IMR-90 (cell line): ENCODE measurements at regions not wholly inside any gene's neighbourhood (a gene's known extent, or its start where the extent isn't known, plus 50 kb on each side); places are given as distances from the start of the nearest gene placed in this dataset.

Experiments
- ATAC-seq: fragments of 200-7000 bp; cut with Tn5 transposase; 2 replicates; pipeline ENCODE4 v1.9.1; 2020; ENCODE audit warnings: low read depth, mild to moderate bottlenecking, moderate library complexity
- BruUV-seq: library from RNA; stranded (reverse); fragments of 400-500 nt; replicated peaks from 2 replicates; lab custom pipeline; 2021; lab: Mats Ljungman, UMichigan
- CTCF ChIA-PET: fragments of 300-600 bp; formaldehyde crosslinking; extraction: SDS; loops from one replicate; lab custom pipeline; 2021; ENCODE audit warnings: antibody characterized with exemption; lab: Yijun Ruan, JAX
- POLR2A ChIA-PET: fragments of 300-600 bp; sonication (Branson Sonifier 250); formaldehyde crosslinking; loops from one replicate; lab custom pipeline; 2022; ENCODE audit warnings: antibody characterized with exemption; ENCODE audit not compliant: unreplicated experiment; lab: Charles Lee
- DNase-seq: peaks from one replicate; pipeline ENCODE4 v3.0.0; 2013
- H2AFZ ChIP-seq: replicated peaks from 2 replicates; pipeline ENCODE3; 2013; ENCODE audit warnings: low read length, mild to moderate bottlenecking; ENCODE audit not compliant: poor library complexity
- H2AK5ac ChIP-seq: 2 replicates; pipeline ENCODE4 v1.6.1; 2013; ENCODE audit warnings: low read depth, low read length, inconsistent platforms
- H2AK9ac ChIP-seq: replicated peaks from 2 replicates; pipeline ENCODE3; 2013; ENCODE audit warnings: mild to moderate bottlenecking, low read depth, low read length, moderate library complexity; ENCODE audit not compliant: poor library complexity
- H2BK120ac ChIP-seq: 2 replicates; pipeline ENCODE4 v1.6.1; 2013; ENCODE audit warnings: low read depth, low read length, inconsistent platforms
- H2BK15ac ChIP-seq: 3 replicates; pipeline ENCODE4 v1.6.1; 2013; ENCODE audit warnings: low read depth, low read length, inconsistent platforms
- H2BK20ac ChIP-seq: 2 replicates; pipeline ENCODE4 v1.6.1; 2013; ENCODE audit warnings: low read depth, mild to moderate bottlenecking, inconsistent platforms, low read length, moderate library complexity
- H2BK5ac ChIP-seq: 2 replicates; pipeline ENCODE4 v1.6.1; 2013; ENCODE audit warnings: mild to moderate bottlenecking, low read depth, low read length, inconsistent platforms; ENCODE audit not compliant: poor library complexity, severe bottlenecking
- H3K14ac ChIP-seq: replicated peaks from 2 replicates; pipeline ENCODE4 v1.6.1; 2013; ENCODE audit warnings: low read depth, low read length, inconsistent platforms
- H3K18ac ChIP-seq: 2 replicates; pipeline ENCODE4 v1.6.1; 2013; ENCODE audit warnings: low read depth, low read length, control low read depth
- H3K23ac ChIP-seq: 2 replicates; pipeline ENCODE4 v1.6.1; 2013; ENCODE audit warnings: low read depth, low read length, inconsistent platforms
- H3K27ac ChIP-seq: 2 replicates; pipeline ENCODE4 v1.5.1; 2013; ENCODE audit warnings: mild to moderate bottlenecking, control low read depth, low read length; ENCODE audit not compliant: insufficient read depth
- H3K27me3 ChIP-seq: 2 replicates; pipeline ENCODE4 v1.6.1; 2013; ENCODE audit warnings: low read length; ENCODE audit not compliant: control insufficient read depth, insufficient read depth
- H3K36me3 ChIP-seq: 2 replicates; pipeline ENCODE4 v1.6.1; 2013; ENCODE audit warnings: low read length, mixed read lengths; ENCODE audit not compliant: control insufficient read depth, insufficient read depth
- H3K4ac ChIP-seq: 2 replicates; pipeline ENCODE4 v1.6.1; 2013; ENCODE audit warnings: low read depth, low read length, inconsistent platforms
- H3K4me1 ChIP-seq: 2 replicates; pipeline ENCODE4 v1.6.1; 2013; ENCODE audit warnings: low read length, mixed read lengths; ENCODE audit not compliant: control insufficient read depth, insufficient read depth
- H3K4me2 ChIP-seq: 2 replicates; pipeline ENCODE4 v1.6.1; 2013; ENCODE audit warnings: low read depth, mild to moderate bottlenecking, control low read depth, low read length, moderate library complexity
- H3K4me3 ChIP-seq: 2 replicates; pipeline ENCODE4 v1.5.1; 2013; ENCODE audit warnings: low read depth, mild to moderate bottlenecking, control low read depth, low read length, moderate library complexity; ENCODE audit not compliant: insufficient read depth
- H3K56ac ChIP-seq: 2 replicates; pipeline ENCODE4 v1.6.1; 2013; ENCODE audit warnings: low read length, inconsistent platforms; ENCODE audit not compliant: insufficient read depth; ENCODE audit errors: extremely low read depth
- H3K79me1 ChIP-seq, 2 experiments: 2 replicates each; pipeline ENCODE4 v1.6.1; 2013; ENCODE audit warnings: low read length in 2 of 2, inconsistent platforms in 1 of 2, low read depth in 1 of 2
- H3K9ac ChIP-seq: 2 replicates; pipeline ENCODE4 v1.6.1; 2013; ENCODE audit warnings: low read depth, low read length, control low read depth
- H3K9me1 ChIP-seq: 2 replicates; pipeline ENCODE4 v1.6.1; 2013; ENCODE audit warnings: low read length, inconsistent platforms; ENCODE audit not compliant: insufficient read depth
- H3K9me3 ChIP-seq: 2 replicates; pipeline ENCODE4 v1.6.1; 2013; ENCODE audit warnings: low read length; ENCODE audit not compliant: control insufficient read depth, insufficient read depth
- H4K20me1 ChIP-seq: 2 replicates; pipeline ENCODE4 v1.6.1; 2013; ENCODE audit warnings: low read length, inconsistent platforms; ENCODE audit not compliant: insufficient read depth
- H4K5ac ChIP-seq: 2 replicates; pipeline ENCODE4 v1.6.1; 2013; ENCODE audit warnings: mild to moderate bottlenecking, low read depth, low read length, control low read depth
- H4K8ac ChIP-seq, 2 experiments: 2 replicates each; pipeline ENCODE4 v1.6.1; 2013; ENCODE audit warnings: low read depth in 2 of 2, low read length in 2 of 2, control low read depth in 1 of 2, inconsistent platforms in 1 of 2
- H4K91ac ChIP-seq: 2 replicates; pipeline ENCODE4 v1.6.1; 2013; ENCODE audit warnings: low read depth, low read length, inconsistent platforms; ENCODE audit not compliant: insufficient read depth
- BHLHE40 ChIP-seq: fragments of 150-350 bp; IDR thresholded peaks from 2 replicates; pipeline ENCODE4 v1.6.1; 2016; ENCODE audit warnings: mild to moderate bottlenecking, low read depth, low read length
- CEBPB ChIP-seq: IDR thresholded peaks from 2 replicates; pipeline ENCODE4 v1.6.1; 2012; ENCODE audit warnings: low read depth, low read length, improper control_type of control experiment
- ELK1 ChIP-seq: fragments of 150-350 bp; IDR thresholded peaks from 2 replicates; pipeline ENCODE4 v1.6.1; 2016; ENCODE audit warnings: low read depth, mild to moderate bottlenecking, low read length, moderate library complexity, borderline replicate concordance
- FOS ChIP-seq: fragments of 150-350 bp; IDR thresholded peaks from 2 replicates; pipeline ENCODE4 v1.6.1; 2016; ENCODE audit warnings: low read depth, low read length
- MAFK ChIP-seq: IDR thresholded peaks from 2 replicates; pipeline ENCODE4 v1.6.1; 2012; ENCODE audit warnings: low read depth, low read length, improper control_type of control experiment
- MAZ ChIP-seq: IDR thresholded peaks from 2 replicates; pipeline ENCODE4 v1.6.1; 2012; ENCODE audit warnings: low read depth, mild to moderate bottlenecking, low read length, improper control_type of control experiment, moderate library complexity, borderline replicate concordance
- MXI1 ChIP-seq: IDR thresholded peaks from 2 replicates; pipeline ENCODE4 v1.6.1; 2012; ENCODE audit warnings: low read depth, mild to moderate bottlenecking, low read length, moderate library complexity, borderline replicate concordance
- NFE2L2 ChIP-seq: fragments of 150-350 bp; IDR thresholded peaks from 2 replicates; pipeline ENCODE4 v1.6.1; 2016; ENCODE audit warnings: low read depth, mild to moderate bottlenecking, low read length
- RAD21 ChIP-seq: IDR thresholded peaks from 2 replicates; pipeline ENCODE4 v1.6.1; 2012; ENCODE audit warnings: low read length, improper control_type of control experiment
- RCOR1 ChIP-seq: IDR thresholded peaks from 2 replicates; pipeline ENCODE4 v1.6.1; 2012; ENCODE audit warnings: mild to moderate bottlenecking, low read length, improper control_type of control experiment; ENCODE audit not compliant: insufficient replicate concordance
- SMC3 ChIP-seq: fragments of 150-350 bp; IDR thresholded peaks from 2 replicates; pipeline ENCODE4 v1.6.1; 2016; ENCODE audit warnings: low read depth, mild to moderate bottlenecking, antibody characterized with exemption, low read length, moderate library complexity
- USF2 ChIP-seq: fragments of 150-350 bp; IDR thresholded peaks from 2 replicates; pipeline ENCODE4 v1.6.1; 2017; ENCODE audit warnings: mild to moderate bottlenecking, antibody characterized with exemption, low read length, low read depth
- WGBS, 2 experiments: methylation state at CpG; one replicate each; pipeline versions ENCODE4 v1.1.5 to v1.1.7; 2013; ENCODE audit warnings: missing lambda C conversion rate in 2 of 2; ENCODE audit not compliant: insufficient read length in 1 of 2; ENCODE audit errors: extremely low coverage in 2 of 2; 5-methylcytosine and 5-hydroxymethylcytosine counted together
- dilution Hi-C: fragments of 300-500 bp; cut with HindIII; formaldehyde crosslinking; loops from one replicate; pipeline ENCODE4 v1.14.3; 2018; ENCODE audit warnings: low sequenced_read_pairs; ENCODE audit not compliant: unreplicated experiment
- in situ Hi-C: fragments of 300-500 bp; cut with MboI; formaldehyde crosslinking; loops from 3 replicates; pipeline ENCODE4 v1.14.3; 2019; ENCODE audit warnings: low sequenced_read_pairs, inconsistent platforms, mixed read lengths
- intact Hi-C: fragments of 100-400 bp; cut with micrococcal nuclease; formaldehyde crosslinking; loops from 2 replicates; pipeline ENCODE4 v1.10.0; 2022
- TF ChIP-seq, protein P1 (sequence below): conservative IDR thresholded peaks from 2 replicates; pipeline ENCODE4 v1.5.1; 2012; ENCODE audit warnings: mild to moderate bottlenecking, low read depth, low read length, improper control_type of control experiment

GRCh38 chr5:28685794-28686193 lies 1647.4 kb upstream of the CDH9 start:
- H3K18ac ChIP-seq, result no peak overlapping the region
- H3K14ac ChIP-seq, result no peak overlapping the region
- H4K5ac ChIP-seq, result no peak overlapping the region
- H3K23ac ChIP-seq, result no peak overlapping the region
- H3K4me3 ChIP-seq, result no peak overlapping the region
- H3K27ac ChIP-seq, result no peak overlapping the region
- H3K9me1 ChIP-seq, result no peaks in the 10 kb centered on the region
- no peaks in the 10 kb centered on the region for H3K36me3 ChIP-seq
- in situ Hi-C loops, result no loop called here
- POLR2A ChIA-PET, result no interaction called here
- no peak for ATAC-seq
- intact Hi-C loops, result no loop called here
- H2BK120ac ChIP-seq, result no peak overlapping the region
- TF ChIP-seq USF2 (no peak), BHLHE40 (no peak), RAD21 (no peak), FOS (no peak), MAFK (no peak), CEBPB (no peak), MAZ (no peak), SMC3 (no peak), MXI1 (no peak), RCOR1 (no peak), ELK1 (no peak), NFE2L2 (no peak)
- TF ChIP-seq, protein P1, sequence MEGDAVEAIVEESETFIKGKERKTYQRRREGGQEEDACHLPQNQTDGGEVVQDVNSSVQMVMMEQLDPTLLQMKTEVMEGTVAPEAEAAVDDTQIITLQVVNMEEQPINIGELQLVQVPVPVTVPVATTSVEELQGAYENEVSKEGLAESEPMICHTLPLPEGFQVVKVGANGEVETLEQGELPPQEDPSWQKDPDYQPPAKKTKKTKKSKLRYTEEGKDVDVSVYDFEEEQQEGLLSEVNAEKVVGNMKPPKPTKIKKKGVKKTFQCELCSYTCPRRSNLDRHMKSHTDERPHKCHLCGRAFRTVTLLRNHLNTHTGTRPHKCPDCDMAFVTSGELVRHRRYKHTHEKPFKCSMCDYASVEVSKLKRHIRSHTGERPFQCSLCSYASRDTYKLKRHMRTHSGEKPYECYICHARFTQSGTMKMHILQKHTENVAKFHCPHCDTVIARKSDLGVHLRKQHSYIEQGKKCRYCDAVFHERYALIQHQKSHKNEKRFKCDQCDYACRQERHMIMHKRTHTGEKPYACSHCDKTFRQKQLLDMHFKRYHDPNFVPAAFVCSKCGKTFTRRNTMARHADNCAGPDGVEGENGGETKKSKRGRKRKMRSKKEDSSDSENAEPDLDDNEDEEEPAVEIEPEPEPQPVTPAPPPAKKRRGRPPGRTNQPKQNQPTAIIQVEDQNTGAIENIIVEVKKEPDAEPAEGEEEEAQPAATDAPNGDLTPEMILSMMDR, result no peak
- no peak overlapping the region for H2BK5ac ChIP-seq
- no peak overlapping the region for H4K91ac ChIP-seq
- no peak overlapping the region for H2AK5ac ChIP-seq
- no peak overlapping the region for H3K56ac ChIP-seq
- H2AK9ac ChIP-seq, result no peak overlapping the region
- no TSS peak for BruUV-seq
- no peak overlapping the region for H3K4ac ChIP-seq
- no peak for DNase-seq
- H3K9me3 ChIP-seq, result peaks cover 3% of the 10 kb centered on the region; the same call in 1 of the 2 replicates
- no peaks in the 10 kb centered on the region for H3K4me1 ChIP-seq
- CTCF ChIA-PET, result no interaction called here
- no peak overlapping the region for H2BK20ac ChIP-seq
- dilution Hi-C loops, result no loop called here
- H3K4me2 ChIP-seq, result no peak overlapping the region
- 0% methylated on average over 1 of the region's 6 CpGs; no CpG with 5 or more reads in 1 of the 2 experiments for WGBS, 2 experiments
- no peak overlapping the region for H3K9ac ChIP-seq
- no peak overlapping the region for H4K8ac ChIP-seq
- no peaks in the 10 kb centered on the region for H4K20me1 ChIP-seq
- no peaks in the 10 kb centered on the region for H3K27me3 ChIP-seq
- H2AFZ ChIP-seq, result no peak overlapping the region
- H2BK15ac ChIP-seq, result no peak overlapping the region
- H3K79me1 ChIP-seq, result no peaks in the 10 kb centered on the region
